ENCODE measurements at regions not wholly inside any gene's neighbourhood (a gene's known extent, or its start where the extent isn't known, plus 50 kb on each side); places are given as distances from the start of the nearest gene placed in this dataset.
"Not testable (repeated sequence)": the region's sequence is repeated elsewhere in the genome, so short reads cannot be mapped to it uniquely, and the experiment has no call there.

DNA sequence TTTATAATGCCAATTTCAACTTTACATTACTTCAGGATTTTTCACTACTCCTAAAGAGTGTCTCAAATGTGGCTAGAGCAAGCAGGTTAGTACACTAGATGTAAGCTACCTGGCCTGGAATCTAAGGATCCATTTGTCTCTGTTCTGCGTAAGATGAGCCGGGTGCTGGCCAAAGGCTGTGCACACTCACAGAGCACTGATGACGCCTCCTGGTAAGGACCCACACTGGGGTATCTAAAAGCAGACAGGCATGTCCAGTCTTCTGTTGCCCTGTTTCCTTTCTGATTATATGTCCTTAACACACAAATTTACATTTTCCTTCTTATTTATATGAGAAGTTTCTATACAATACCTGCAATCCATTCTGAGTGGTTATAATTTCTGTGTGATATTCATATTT, 187.9 kb upstream of the PRSS1 start:
- TF ChIP-seq YY1 (IDR thresholded peaks at IDR 0.05; ENCODE audit: insufficient read depth, insufficient read length); ZNF274 (IDR thresholded peaks at IDR 0.05; ENCODE audit: low read depth, low read length); SUZ12 (IDR thresholded peaks at IDR 0.05; ENCODE audit: extremely low read depth, insufficient read depth, insufficient read length): not testable (repeated sequence)
